Natural killer cell (primary cell): ENCODE measurements at regions not wholly inside any gene's neighbourhood (a gene's known extent, or its start where the extent isn't known, plus 50 kb on each side); places are given as distances from the start of the nearest gene placed in this dataset.
"Not testable (repeated sequence)": the region's sequence is repeated elsewhere in the genome, so short reads cannot be mapped to it uniquely, and the experiment has no call there.

Experiments
- ATAC-seq, 3 donors: fragments of 150-1000 bp in 2 of 3; fragments of 200-7000 bp in 1 of 3; cut with Tn5 transposase; 1 replicate in 1 of 3; 2 replicates in 2 of 3; pipeline ENCODE4 v1.10.0; 2021; ENCODE audit warnings: mild to moderate bottlenecking in 2 of 3, moderate library complexity in 2 of 3
- DNase-seq, 2 donors: peaks; one replicate each; pipeline versions ENCODE4 v3.0.0 to v3.0.0-alpha.2; 2013 to 2021; ENCODE audit warnings: mixed read lengths in 1 of 2
- H3K27ac ChIP-seq: one replicate; pipeline ENCODE4 v1.5.1; 2013; ENCODE audit warnings: mild to moderate bottlenecking, low read length
- H3K27me3 ChIP-seq: one replicate; pipeline ENCODE4 v1.6.1; 2013; ENCODE audit warnings: low read length; ENCODE audit not compliant: control insufficient read depth, insufficient read depth
- H3K36me3 ChIP-seq: one replicate; pipeline ENCODE4 v1.6.1; 2013; ENCODE audit warnings: low read length; ENCODE audit not compliant: control insufficient read depth, insufficient read depth
- H3K4me1 ChIP-seq: one replicate; pipeline ENCODE4 v1.6.1; 2013; ENCODE audit warnings: low read length; ENCODE audit not compliant: control insufficient read depth, insufficient read depth
- H3K4me3 ChIP-seq: one replicate; pipeline ENCODE4 v1.5.1; 2013; ENCODE audit warnings: low read length
- H3K9me3 ChIP-seq: one replicate; pipeline ENCODE4 v1.6.1; 2013; ENCODE audit warnings: low read length; ENCODE audit not compliant: control insufficient read depth, insufficient read depth
- H3K27ac Mint-ChIP-seq, 2 donors: one replicate each; pipeline ENCODE4 v1.8.0; 2022; ENCODE audit warnings: mild to moderate bottlenecking in 2 of 2, mixed read lengths in 2 of 2, moderate library complexity in 1 of 2
- H3K27me3 Mint-ChIP-seq, 2 donors: one replicate each; pipeline ENCODE4 v1.8.0; 2022; ENCODE audit warnings: low read depth in 2 of 2, mixed read lengths in 2 of 2
- H3K36me3 Mint-ChIP-seq: one replicate; pipeline ENCODE4 v1.8.0; 2022; ENCODE audit warnings: mixed read lengths
- H3K4me1 Mint-ChIP-seq, 2 donors: one replicate each; pipeline ENCODE4 v1.8.0; 2022; ENCODE audit warnings: mixed read lengths in 2 of 2
- H3K4me3 Mint-ChIP-seq: one replicate; pipeline ENCODE4 v1.8.0; 2022; ENCODE audit warnings: mild to moderate bottlenecking, moderate library complexity, mixed read lengths
- H3K9me3 Mint-ChIP-seq, 2 donors: one replicate each; pipeline ENCODE4 v1.8.0; 2022; ENCODE audit warnings: mixed read lengths in 2 of 2
- WGBS: methylation state at CpG from one replicate; pipeline ENCODE4 v1.1.7; 2013; ENCODE audit warnings: missing lambda C conversion rate; ENCODE audit not compliant: insufficient coverage; 5-methylcytosine and 5-hydroxymethylcytosine counted together
- intact Hi-C: fragments of 100-400 bp; cut with micrococcal nuclease; formaldehyde crosslinking; loops from one replicate; pipeline ENCODE4 v1.14.2; 2022
- TF ChIP-seq, protein P1 (sequence below): fragments of 200-600 bp; IDR thresholded peaks from one replicate; pipeline ENCODE4 v1.8.0; 2022; ENCODE audit warnings: antibody characterized with exemption

DNA sequence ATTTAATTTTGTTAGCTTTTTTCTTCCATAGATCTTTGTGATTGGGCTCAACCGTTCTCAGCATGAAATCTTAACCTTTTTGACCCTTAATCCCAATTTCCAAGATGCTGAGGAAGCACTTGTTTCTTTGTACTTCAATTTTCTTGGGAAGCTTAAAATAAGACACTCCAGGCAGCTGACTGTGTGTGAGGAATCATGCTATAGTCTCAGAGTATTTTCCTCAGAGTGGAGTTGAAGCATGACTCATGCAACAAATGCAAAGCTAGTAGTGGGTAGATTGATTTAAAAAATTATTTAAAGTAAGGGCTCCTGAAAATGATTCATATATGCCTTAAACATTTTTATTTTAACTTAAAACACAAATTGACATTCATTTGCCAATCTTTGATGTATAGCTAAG is 168.7 kb downstream of the BTBD3 start:
- TF ChIP-seq, protein P1, sequence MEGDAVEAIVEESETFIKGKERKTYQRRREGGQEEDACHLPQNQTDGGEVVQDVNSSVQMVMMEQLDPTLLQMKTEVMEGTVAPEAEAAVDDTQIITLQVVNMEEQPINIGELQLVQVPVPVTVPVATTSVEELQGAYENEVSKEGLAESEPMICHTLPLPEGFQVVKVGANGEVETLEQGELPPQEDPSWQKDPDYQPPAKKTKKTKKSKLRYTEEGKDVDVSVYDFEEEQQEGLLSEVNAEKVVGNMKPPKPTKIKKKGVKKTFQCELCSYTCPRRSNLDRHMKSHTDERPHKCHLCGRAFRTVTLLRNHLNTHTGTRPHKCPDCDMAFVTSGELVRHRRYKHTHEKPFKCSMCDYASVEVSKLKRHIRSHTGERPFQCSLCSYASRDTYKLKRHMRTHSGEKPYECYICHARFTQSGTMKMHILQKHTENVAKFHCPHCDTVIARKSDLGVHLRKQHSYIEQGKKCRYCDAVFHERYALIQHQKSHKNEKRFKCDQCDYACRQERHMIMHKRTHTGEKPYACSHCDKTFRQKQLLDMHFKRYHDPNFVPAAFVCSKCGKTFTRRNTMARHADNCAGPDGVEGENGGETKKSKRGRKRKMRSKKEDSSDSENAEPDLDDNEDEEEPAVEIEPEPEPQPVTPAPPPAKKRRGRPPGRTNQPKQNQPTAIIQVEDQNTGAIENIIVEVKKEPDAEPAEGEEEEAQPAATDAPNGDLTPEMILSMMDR, result no peak
- intact Hi-C loops, result no loop called here
- Mint-ChIP-seq H3K4me1 (no peaks in the 10 kb centered on the region), H3K27ac (no peak overlapping the region), H3K27me3 (no peaks in the 10 kb centered on the region), H3K36me3 (no peaks in the 10 kb centered on the region), H3K9me3 (peaks cover 0 to 6% of the 10 kb centered on the region in 2 donors), H3K4me3 (no peak overlapping the region)
- 88% methylated on average over 1 of the region's 1 CpG for WGBS
- no peaks in the 10 kb centered on the region for H3K4me1 ChIP-seq
- H3K9me3 ChIP-seq, result no peaks in the 10 kb centered on the region
- ATAC-seq (no peak), DNase-seq (no peak)
- no peaks in the 10 kb centered on the region for H3K27me3 ChIP-seq
- no peaks in the 10 kb centered on the region for H3K36me3 ChIP-seq
- no peak overlapping the region for H3K4me3 ChIP-seq
- no peak overlapping the region for H3K27ac ChIP-seq

DNA sequence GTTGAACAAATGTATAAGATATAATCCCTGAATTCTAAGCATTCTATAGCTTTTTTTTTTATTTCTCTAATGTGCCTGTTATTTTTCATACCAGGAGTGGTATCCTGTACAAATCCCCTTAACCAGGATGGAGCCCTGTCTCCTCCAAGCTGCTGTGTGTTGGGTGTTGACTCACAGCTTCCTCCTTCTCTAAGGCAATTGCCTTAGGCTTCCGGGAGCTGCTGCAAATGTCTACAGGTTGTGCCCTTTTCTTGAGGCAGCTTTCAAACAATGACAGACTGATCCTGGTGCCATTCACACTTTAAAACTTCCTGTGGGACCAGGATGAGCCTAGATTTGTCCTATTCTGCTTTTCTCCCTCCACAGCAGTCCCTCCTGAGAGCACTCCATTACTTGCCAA is 173.2 kb downstream of the BTBD3 start:
- no peaks in the 10 kb centered on the region for H3K36me3 ChIP-seq
- intact Hi-C loops, result no loop called here
- H3K36me3 Mint-ChIP-seq, result no peaks in the 10 kb centered on the region
- no peaks in the 10 kb centered on the region for H3K4me1 ChIP-seq
- H3K27ac Mint-ChIP-seq, result no peak overlapping the region
- no peaks in the 10 kb centered on the region for H3K27me3 Mint-ChIP-seq
- 79% methylated on average over 1 of the region's 1 CpG for WGBS
- peaks cover 0 to 4% of the 10 kb centered on the region in 2 donors for H3K9me3 Mint-ChIP-seq
- TF ChIP-seq, protein P1, result no peak
- no peaks in the 10 kb centered on the region for H3K27me3 ChIP-seq
- H3K4me3 ChIP-seq, result no peak overlapping the region
- no peak overlapping the region for H3K27ac ChIP-seq
- H3K9me3 ChIP-seq, result no peaks in the 10 kb centered on the region
- no peaks in the 10 kb centered on the region for H3K4me1 Mint-ChIP-seq
- DNase-seq (no peak), ATAC-seq (no peak)
- H3K4me3 Mint-ChIP-seq, result no peak overlapping the region

DNA sequence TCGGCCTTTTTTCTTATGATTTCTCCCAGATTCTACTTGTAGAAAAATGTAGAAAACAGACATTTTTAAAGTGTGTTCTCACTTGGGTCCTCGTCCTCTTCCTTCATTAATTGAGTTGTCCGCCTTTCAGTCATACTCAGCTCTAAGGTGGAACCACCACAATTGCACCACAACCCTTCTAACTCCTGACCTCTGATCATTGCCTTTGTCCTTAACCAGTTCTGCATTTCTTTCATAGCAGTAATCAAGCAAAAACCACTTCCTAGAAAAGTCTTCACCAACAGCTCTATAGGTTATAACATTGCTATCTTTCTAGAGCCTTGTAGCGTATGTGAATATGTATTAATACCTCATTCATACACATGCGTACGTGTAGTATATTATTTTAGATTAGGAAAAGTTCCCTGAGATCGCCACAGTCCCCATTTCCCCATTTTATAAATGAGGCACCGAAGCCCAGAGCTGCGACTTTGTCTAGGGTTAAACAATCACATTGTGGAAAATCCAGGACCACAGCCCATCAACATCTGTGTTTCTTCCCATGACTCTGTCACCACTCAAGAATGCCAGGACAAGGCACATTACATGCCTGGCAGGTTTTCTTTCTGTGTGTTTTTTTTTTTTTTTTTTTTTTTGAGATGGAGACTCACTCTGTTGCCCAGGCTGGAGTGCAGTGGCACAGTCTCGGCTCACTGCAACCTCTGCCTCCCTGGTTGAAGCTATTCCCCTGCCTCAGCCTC is 175.5 kb downstream of the BTBD3 start:
- ATAC-seq (no peak), DNase-seq (no peak)
- H3K4me3 ChIP-seq, result no peak overlapping the region
- Mint-ChIP-seq H3K4me1 (no peaks in the 10 kb centered on the region), H3K4me3 (no peak overlapping the region), H3K9me3 (peaks cover 0 to 2% of the 10 kb centered on the region in 2 donors), H3K36me3 (no peaks in the 10 kb centered on the region), H3K27ac (no peak overlapping the region), H3K27me3 (no peaks in the 10 kb centered on the region)
- H3K9me3 ChIP-seq, result peaks cover 3% of the 10 kb centered on the region
- H3K36me3 ChIP-seq, result no peaks in the 10 kb centered on the region
- TF ChIP-seq, protein P1, result no peak
- 60% methylated on average over 6 of the region's 10 CpGs for WGBS
- no peak overlapping the region for H3K27ac ChIP-seq
- no peaks in the 10 kb centered on the region for H3K4me1 ChIP-seq
- no peaks in the 10 kb centered on the region for H3K27me3 ChIP-seq
- intact Hi-C loops, result no loop called here

DNA sequence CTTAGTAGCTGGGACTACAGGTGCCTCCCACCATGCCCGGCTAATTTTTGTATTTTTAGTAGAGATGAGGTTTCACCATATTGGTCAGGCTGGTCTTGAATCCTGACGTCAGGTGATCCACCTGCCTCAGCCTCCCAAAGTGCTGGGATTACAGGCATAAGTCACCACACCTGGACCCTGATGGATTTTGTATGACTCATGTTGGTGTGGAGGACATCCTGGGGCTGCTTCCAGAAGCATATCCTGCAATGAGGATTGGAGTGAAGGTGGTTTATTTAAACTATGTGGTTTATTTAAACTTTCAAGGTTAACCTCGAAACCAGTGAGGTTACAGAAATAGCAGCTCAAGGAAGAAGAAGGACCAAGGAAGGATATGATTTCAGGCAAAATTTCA is 176.1 kb downstream of the BTBD3 start:
- H3K4me3 ChIP-seq, H3K27ac ChIP-seq, H3K27me3 Mint-ChIP-seq, H3K27ac Mint-ChIP-seq, ATAC-seq, H3K9me3 Mint-ChIP-seq, intact Hi-C loops, H3K36me3 ChIP-seq, H3K4me1 Mint-ChIP-seq, H3K27me3 ChIP-seq, H3K4me1 ChIP-seq, H3K4me3 Mint-ChIP-seq, DNase-seq, H3K36me3 Mint-ChIP-seq, H3K9me3 ChIP-seq: not testable (repeated sequence)
- 28% methylated on average over 3 of the region's 3 CpGs for WGBS
